Nephron (organoid): ENCODE measurements at regions not wholly inside any gene's neighbourhood (a gene's known extent, or its start where the extent isn't known, plus 50 kb on each side); places are given as distances from the start of the nearest gene placed in this dataset.

ENCODE experiments used
- H3K27ac Mint-ChIP-seq, 3 experiments: 2 replicates each; pipeline ENCODE4 v1.8.0; 2020; ENCODE audit warnings: mixed read lengths in 3 of 3, mild to moderate bottlenecking in 2 of 3, moderate library complexity in 1 of 3
- H3K27me3 Mint-ChIP-seq: 2 replicates; pipeline ENCODE4 v1.8.0; 2021; ENCODE audit warnings: low read depth, mild to moderate bottlenecking, moderate library complexity, mixed read lengths
- H3K36me3 Mint-ChIP-seq: 2 replicates; pipeline ENCODE4 v1.8.0; 2020; ENCODE audit warnings: low read depth, mixed read lengths
- H3K4me1 Mint-ChIP-seq: 2 replicates; pipeline ENCODE4 v1.8.0; 2020; ENCODE audit warnings: mixed read lengths
- H3K4me3 Mint-ChIP-seq, 3 experiments: 2 replicates each; pipeline ENCODE4 v1.8.0; 2020; ENCODE audit warnings: mild to moderate bottlenecking in 3 of 3, mixed read lengths in 3 of 3, moderate library complexity in 2 of 3
- H3K9me3 Mint-ChIP-seq: 2 replicates; pipeline ENCODE4 v1.8.0; 2020; ENCODE audit warnings: mixed read lengths
- CTCF ChIP-seq, 3 experiments: fragments of 200-600 bp; sonication (generic); IDR thresholded peaks; one replicate each; pipeline ENCODE4 v1.5.0; 2021; ENCODE audit warnings: antibody characterized with exemption in 3 of 3; ENCODE audit not compliant: unreplicated experiment in 3 of 3

GRCh38 chr5:133885566-133885965, 82.9 kb downstream of the C5orf15 start:
- peaks cover 78% of the 10 kb centered on the region for H3K27me3 Mint-ChIP-seq
- no peaks in the 10 kb centered on the region for H3K36me3 Mint-ChIP-seq
- peak overlapping the region in 2 of 3 experiments; percentile 54 to 78 for H3K27ac Mint-ChIP-seq
- TF ChIP-seq CTCF (IDR thresholded peaks at IDR 0.05; ENCODE audit: unreplicated experiment in 3 of 3): no peak
- no peak overlapping the region for H3K4me3 Mint-ChIP-seq
- peaks cover 2% of the 10 kb centered on the region for H3K9me3 Mint-ChIP-seq
- peaks cover 78% of the 10 kb centered on the region for H3K4me1 Mint-ChIP-seq

- H3K27ac Mint-ChIP-seq: peak overlapping the region; percentile 54 to 97 (median 90)
- H3K4me1 Mint-ChIP-seq: peaks cover 70% of the 10 kb centered on the region
- no peak for TF ChIP-seq CTCF (IDR thresholded peaks at IDR 0.05; ENCODE audit: unreplicated experiment in 3 of 3)
- no peaks in the 10 kb centered on the region for H3K36me3 Mint-ChIP-seq
- H3K27me3 Mint-ChIP-seq: peaks cover 75% of the 10 kb centered on the region
- peaks cover 2% of the 10 kb centered on the region for H3K9me3 Mint-ChIP-seq
- H3K4me3 Mint-ChIP-seq: peak overlapping the region in 2 of 3 experiments; percentile 40 to 55
Observed at GRCh38 chr5:133884569-133885311, 83.7 kb downstream of the C5orf15 start.

GRCh38 chr5:133883916-133884315, 84.5 kb downstream of the C5orf15 start:
- H3K4me1 Mint-ChIP-seq: peaks cover 66% of the 10 kb centered on the region
- peak overlapping the region in 2 of 3 experiments; percentile 54 to 97 for H3K27ac Mint-ChIP-seq
- H3K9me3 Mint-ChIP-seq: peaks cover 2% of the 10 kb centered on the region
- no peak for TF ChIP-seq CTCF (IDR thresholded peaks at IDR 0.05; ENCODE audit: unreplicated experiment in 3 of 3)
- no peaks in the 10 kb centered on the region for H3K36me3 Mint-ChIP-seq
- peaks cover 78% of the 10 kb centered on the region for H3K27me3 Mint-ChIP-seq
- H3K4me3 Mint-ChIP-seq: no peak overlapping the region

- Mint-ChIP-seq H3K4me3 (no peak overlapping the region), H3K27ac (peak overlapping the region in 2 of 3 experiments; percentile 37 to 47), H3K9me3 (peaks cover 2% of the 10 kb centered on the region), H3K27me3 (peaks cover 82% of the 10 kb centered on the region), H3K36me3 (no peaks in the 10 kb centered on the region), H3K4me1 (peaks cover 70% of the 10 kb centered on the region)
- TF ChIP-seq CTCF (IDR thresholded peaks at IDR 0.05; ENCODE audit: unreplicated experiment in 3 of 3): no peak
Observed at GRCh38 chr5:133882846-133883245, 85.6 kb downstream of the C5orf15 start.

GRCh38 chr5:133882389-133882695, 86.1 kb downstream of the C5orf15 start:
- Mint-ChIP-seq H3K27ac (no peak overlapping the region), H3K4me3 (no peak overlapping the region), H3K27me3 (peaks cover 83% of the 10 kb centered on the region), H3K4me1 (peaks cover 69% of the 10 kb centered on the region), H3K36me3 (no peaks in the 10 kb centered on the region), H3K9me3 (peaks cover 2% of the 10 kb centered on the region)
- no peak for TF ChIP-seq CTCF (IDR thresholded peaks at IDR 0.05; ENCODE audit: unreplicated experiment in 3 of 3)
